ENCODE measurements at regions not wholly inside any gene's neighbourhood (a gene's known extent, or its start where the extent isn't known, plus 50 kb on each side); places are given as distances from the start of the nearest gene placed in this dataset.

- H3K27me3 ChIP-seq (ENCODE audit: insufficient read depth, low read length) = no peaks in the 10 kb centered on the region
- H3K9ac ChIP-seq (ENCODE audit: low read depth, low read length) = no peak overlapping the region
- H3K4me1 ChIP-seq (ENCODE audit: insufficient read depth, low read length) = no peaks in the 10 kb centered on the region
- WGBS = no CpG with 5 or more reads among the region's 1 CpG
- H3K9me3 ChIP-seq (ENCODE audit: insufficient read depth, low read depth, low read length) = no peaks in the 10 kb centered on the region
- H3K36me3 ChIP-seq (ENCODE audit: insufficient read depth, low read length) = no peaks in the 10 kb centered on the region
- no peak overlapping the region for H3K4me3 ChIP-seq (ENCODE audit: low read length)
- no peak overlapping the region for H3K27ac ChIP-seq (ENCODE audit: low read depth, low read length)
Measured at GRCh38 chr6:7664003-7664402, 61.9 kb upstream of the BMP6 start.

GRCh38 chr6:7668936-7669335, 57.0 kb upstream of the BMP6 start:
- WGBS = 88% methylated on average over 1 of the region's 1 CpG

DNA sequence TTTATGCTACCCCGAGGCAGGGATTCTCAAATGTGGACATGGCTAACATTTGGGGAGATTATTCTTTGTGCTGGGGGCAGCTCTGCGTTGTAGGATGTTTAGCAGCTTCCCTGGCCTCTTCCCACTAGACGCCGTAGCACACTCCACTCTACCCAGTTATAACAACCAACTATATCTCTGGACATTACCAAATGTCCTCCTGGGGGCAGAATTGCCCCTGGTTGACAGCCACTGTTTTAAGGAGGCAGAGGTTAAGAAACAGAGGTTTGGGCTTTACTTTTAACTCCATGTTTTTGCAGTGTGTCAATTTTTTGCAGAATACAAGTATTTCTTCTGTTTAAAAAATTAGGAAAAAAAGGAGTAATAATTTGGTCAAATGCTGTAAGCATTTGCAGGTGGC, 56.2 kb upstream of the BMP6 start:
- no peak overlapping the region for H3K9ac ChIP-seq (ENCODE audit: low read depth, low read length)
- no peaks in the 10 kb centered on the region for H3K36me3 ChIP-seq (ENCODE audit: insufficient read depth, low read length)
- WGBS = 94% methylated on average over 4 of the region's 4 CpGs
- H3K27me3 ChIP-seq (ENCODE audit: insufficient read depth, low read length) = no peaks in the 10 kb centered on the region
- no peak overlapping the region for H3K4me3 ChIP-seq (ENCODE audit: low read length)
- H3K27ac ChIP-seq (ENCODE audit: low read depth, low read length) = no peak overlapping the region
- H3K4me1 ChIP-seq (ENCODE audit: insufficient read depth, low read length) = no peaks in the 10 kb centered on the region
- no peaks in the 10 kb centered on the region for H3K9me3 ChIP-seq (ENCODE audit: insufficient read depth, low read depth, low read length)

More at GRCh38 chr6:7668936-7669335, 57.0 kb upstream of the BMP6 start:
- H3K27ac ChIP-seq (ENCODE audit: low read depth, low read length) = no peak overlapping the region
- H3K9me3 ChIP-seq (ENCODE audit: insufficient read depth, low read depth, low read length) = no peaks in the 10 kb centered on the region
- H3K4me1 ChIP-seq (ENCODE audit: insufficient read depth, low read length) = no peaks in the 10 kb centered on the region
- no peaks in the 10 kb centered on the region for H3K27me3 ChIP-seq (ENCODE audit: insufficient read depth, low read length)
- no peak overlapping the region for H3K4me3 ChIP-seq (ENCODE audit: low read length)
- H3K9ac ChIP-seq (ENCODE audit: low read depth, low read length) = no peak overlapping the region
- H3K36me3 ChIP-seq (ENCODE audit: insufficient read depth, low read length) = no peaks in the 10 kb centered on the region

DNA sequence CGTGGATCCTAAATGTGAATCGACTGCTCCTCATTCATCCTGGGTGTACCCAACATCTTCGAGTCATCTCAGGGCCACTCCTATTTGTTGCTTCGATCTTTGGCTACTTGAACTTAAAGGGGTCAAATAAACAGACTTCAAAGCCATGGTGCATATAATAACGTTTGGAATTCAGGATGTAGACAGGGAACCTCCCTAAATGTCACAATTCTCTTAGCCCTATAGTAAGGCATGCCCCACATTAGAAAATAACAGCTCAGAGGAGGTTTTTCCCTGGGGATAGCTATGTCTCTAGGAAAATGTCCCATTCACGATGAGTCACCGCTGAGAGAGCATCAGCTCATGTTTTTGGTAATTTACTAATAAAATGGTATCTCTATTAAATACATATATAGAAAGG, 54.8 kb upstream of the BMP6 start:
- Histone ChIP-seq H3K27me3 (ENCODE audit: insufficient read depth, low read length) (no peaks in the 10 kb centered on the region), H3K4me3 (ENCODE audit: low read length) (no peak overlapping the region), H3K9me3 (ENCODE audit: insufficient read depth, low read depth, low read length) (no peaks in the 10 kb centered on the region), H3K4me1 (ENCODE audit: insufficient read depth, low read length) (no peaks in the 10 kb centered on the region), H3K36me3 (ENCODE audit: insufficient read depth, low read length) (no peaks in the 10 kb centered on the region), H3K27ac (ENCODE audit: low read depth, low read length) (no peak overlapping the region), H3K9ac (ENCODE audit: low read depth, low read length) (no peak overlapping the region)
- 83% methylated on average over 5 of the region's 7 CpGs for WGBS

DNA sequence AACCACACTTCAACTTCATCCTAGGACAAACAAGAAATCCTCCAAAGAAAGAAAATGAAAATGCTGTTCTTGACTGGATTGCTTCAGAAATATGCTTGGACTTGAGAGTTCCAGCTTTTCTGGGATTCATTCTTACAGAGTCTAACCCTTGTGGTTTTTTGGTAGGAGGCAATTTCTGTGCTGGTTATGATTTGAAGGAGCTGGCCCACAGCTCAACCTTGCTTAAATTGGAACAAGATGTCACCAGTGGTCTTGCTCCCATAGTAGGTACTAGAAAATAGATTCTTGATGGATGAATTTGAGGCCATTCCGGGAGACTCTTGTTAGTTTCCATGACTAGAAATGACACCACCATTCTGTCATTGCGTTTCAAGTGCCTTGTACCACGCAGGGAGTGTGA, 54.3 kb upstream of the BMP6 start:
- 92% methylated on average over 2 of the region's 3 CpGs for WGBS
- Histone ChIP-seq H3K9ac (ENCODE audit: low read depth, low read length) (no peak overlapping the region), H3K9me3 (ENCODE audit: insufficient read depth, low read depth, low read length) (no peaks in the 10 kb centered on the region), H3K36me3 (ENCODE audit: insufficient read depth, low read length) (no peaks in the 10 kb centered on the region), H3K27ac (ENCODE audit: low read depth, low read length) (no peak overlapping the region), H3K27me3 (ENCODE audit: insufficient read depth, low read length) (no peaks in the 10 kb centered on the region), H3K4me3 (ENCODE audit: low read length) (no peak overlapping the region), H3K4me1 (ENCODE audit: insufficient read depth, low read length) (no peaks in the 10 kb centered on the region)

DNA sequence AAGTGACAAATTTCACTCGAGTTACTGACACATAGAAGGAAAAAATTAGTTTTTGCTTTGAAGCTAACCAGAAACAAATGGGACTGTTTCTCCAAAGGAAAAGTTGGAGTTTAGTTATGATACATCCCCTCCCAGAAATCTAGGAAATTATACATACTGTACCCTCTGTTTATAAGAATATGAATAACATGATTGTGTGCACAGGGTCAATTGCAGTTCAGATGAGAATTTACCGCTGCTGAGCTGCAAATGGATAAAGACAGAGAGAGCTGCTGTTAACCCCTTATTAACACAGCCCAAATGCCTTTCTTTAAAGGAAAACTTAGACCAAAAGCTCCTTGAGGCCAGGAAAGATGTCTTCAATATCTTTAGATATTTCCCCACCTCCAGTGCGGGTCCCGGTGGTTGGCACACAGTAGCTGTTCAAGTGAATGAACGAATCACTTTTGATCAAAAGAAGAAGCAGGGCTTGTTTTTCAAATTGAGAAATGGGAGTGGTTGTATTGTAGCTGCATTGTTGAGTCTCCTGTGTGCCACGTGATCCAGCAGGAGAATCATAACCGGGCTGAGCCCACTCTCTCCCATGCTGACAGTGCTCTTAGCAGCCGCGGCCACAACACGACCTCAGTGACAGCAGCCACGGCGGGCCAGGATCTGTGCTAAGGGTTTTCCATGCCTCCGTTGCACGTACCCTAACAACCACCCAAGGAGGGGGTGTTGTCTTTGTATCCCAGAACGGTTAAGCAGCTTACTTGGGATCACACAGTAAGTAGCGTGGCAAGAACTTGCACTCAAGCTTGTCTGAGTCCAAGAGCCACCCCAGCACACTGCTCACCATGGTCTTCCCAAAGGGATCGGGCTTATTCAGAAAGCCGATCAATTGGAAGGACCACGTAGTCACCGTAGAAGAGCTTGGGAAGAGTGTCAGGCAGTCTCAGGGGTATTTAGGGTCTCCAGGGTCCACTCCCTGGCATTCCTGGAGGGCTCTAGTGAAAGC, 53.5 kb upstream of the BMP6 start:
- Histone ChIP-seq H3K4me1 (ENCODE audit: insufficient read depth, low read length) (no peaks in the 10 kb centered on the region), H3K27ac (ENCODE audit: low read depth, low read length) (no peak overlapping the region), H3K9ac (ENCODE audit: low read depth, low read length) (no peak overlapping the region), H3K9me3 (ENCODE audit: insufficient read depth, low read depth, low read length) (no peaks in the 10 kb centered on the region), H3K36me3 (ENCODE audit: insufficient read depth, low read length) (no peaks in the 10 kb centered on the region), H3K27me3 (ENCODE audit: insufficient read depth, low read length) (no peaks in the 10 kb centered on the region), H3K4me3 (ENCODE audit: low read length) (peak overlapping the region; percentile 35; the same call in 1 of the 2 replicates)
- WGBS = 84% methylated on average over 20 of the region's 20 CpGs

DNA sequence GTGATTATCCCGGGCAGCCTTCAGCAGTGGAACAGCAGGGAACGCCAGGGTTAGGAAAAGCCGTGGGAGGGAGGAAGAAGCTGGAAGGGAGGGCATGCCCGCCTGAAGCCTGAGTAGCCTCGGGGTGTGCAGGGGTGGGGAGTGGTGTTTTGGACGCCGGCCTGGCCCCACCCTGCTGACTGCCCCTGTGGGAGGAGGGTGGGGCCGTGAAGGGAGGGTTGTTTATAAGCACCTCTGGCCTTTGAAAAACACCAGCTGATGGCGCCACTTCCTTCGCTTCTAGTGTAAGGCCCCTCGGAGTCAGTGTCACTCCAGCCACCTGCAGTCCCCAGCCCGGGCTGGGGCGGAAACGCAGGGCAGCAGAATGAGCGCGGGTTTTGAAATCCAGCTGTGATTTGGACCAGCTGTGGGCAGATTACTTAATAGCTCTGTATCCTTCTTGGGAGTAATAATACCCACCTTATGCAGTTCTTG, 52.8 kb upstream of the BMP6 start:
- no peak overlapping the region for H3K9ac ChIP-seq (ENCODE audit: low read depth, low read length)
- no peak overlapping the region for H3K27ac ChIP-seq (ENCODE audit: low read depth, low read length)
- peak overlapping the region; percentile 35 for H3K4me3 ChIP-seq (ENCODE audit: low read length)
- 7% methylated on average over 15 of the region's 16 CpGs for WGBS
- no peaks in the 10 kb centered on the region for H3K36me3 ChIP-seq (ENCODE audit: insufficient read depth, low read length)
- no peaks in the 10 kb centered on the region for H3K4me1 ChIP-seq (ENCODE audit: insufficient read depth, low read length)
- H3K9me3 ChIP-seq (ENCODE audit: insufficient read depth, low read depth, low read length) = no peaks in the 10 kb centered on the region
- no peaks in the 10 kb centered on the region for H3K27me3 ChIP-seq (ENCODE audit: insufficient read depth, low read length)

GRCh38 chr6:7674291-7674690, 51.6 kb upstream of the BMP6 start:
- H3K9me3 ChIP-seq (ENCODE audit: insufficient read depth, low read depth, low read length) = no peaks in the 10 kb centered on the region
- no peak overlapping the region for H3K27ac ChIP-seq (ENCODE audit: low read depth, low read length)
- H3K4me1 ChIP-seq (ENCODE audit: insufficient read depth, low read length) = no peaks in the 10 kb centered on the region
- no peaks in the 10 kb centered on the region for H3K27me3 ChIP-seq (ENCODE audit: insufficient read depth, low read length)
- no peak overlapping the region for H3K9ac ChIP-seq (ENCODE audit: low read depth, low read length)
- H3K4me3 ChIP-seq (ENCODE audit: low read length) = no peak overlapping the region
- 90% methylated on average over 6 of the region's 6 CpGs for WGBS
- no peaks in the 10 kb centered on the region for H3K36me3 ChIP-seq (ENCODE audit: insufficient read depth, low read length)

GRCh38 chr6:7675353-7675945, 50.5 kb upstream of the BMP6 start:
- 90% methylated on average over 9 of the region's 10 CpGs for WGBS
- Histone ChIP-seq H3K4me1 (ENCODE audit: insufficient read depth, low read length) (peaks cover 10% of the 10 kb centered on the region), H3K9me3 (ENCODE audit: insufficient read depth, low read depth, low read length) (no peaks in the 10 kb centered on the region), H3K36me3 (ENCODE audit: insufficient read depth, low read length) (no peaks in the 10 kb centered on the region), H3K27me3 (ENCODE audit: insufficient read depth, low read length) (no peaks in the 10 kb centered on the region), H3K27ac (ENCODE audit: low read depth, low read length) (no peak overlapping the region), H3K9ac (ENCODE audit: low read depth, low read length) (no peak overlapping the region), H3K4me3 (ENCODE audit: low read length) (no peak overlapping the region)
